Muscle of leg (tissue), 3 donors: ENCODE measurements at regions not wholly inside any gene's neighbourhood (a gene's known extent, or its start where the extent isn't known, plus 50 kb on each side); places are given as distances from the start of the nearest gene placed in this dataset.

Experiments used
- DNase-seq: peaks from one replicate; pipeline ENCODE4 v3.0.0; 2013
- H3K27ac ChIP-seq: one replicate; pipeline ENCODE4 v1.5.1; 2013; ENCODE audit warnings: mild to moderate bottlenecking, low read length, control low read depth
- H3K27me3 ChIP-seq: one replicate; pipeline ENCODE4 v1.6.1; 2013; ENCODE audit warnings: low read length; ENCODE audit not compliant: control insufficient read depth, insufficient read depth
- H3K36me3 ChIP-seq: one replicate; pipeline ENCODE4 v1.6.1; 2013; ENCODE audit warnings: low read length; ENCODE audit not compliant: control insufficient read depth, insufficient read depth
- H3K4me1 ChIP-seq: one replicate; pipeline ENCODE4 v1.6.1; 2013; ENCODE audit warnings: low read length; ENCODE audit not compliant: control insufficient read depth, insufficient read depth
- H3K4me3 ChIP-seq: one replicate; pipeline ENCODE4 v1.5.1; 2013; ENCODE audit warnings: low read length, control low read depth
- H3K9me3 ChIP-seq: replicated peaks from 2 replicates; pipeline ENCODE4 v1.6.1; 2013; ENCODE audit warnings: low read depth, low read length; ENCODE audit not compliant: control insufficient read depth
- WGBS: methylation state at CpG from one replicate; pipeline ENCODE4 v1.1.5; 2013; ENCODE audit warnings: missing lambda C conversion rate; ENCODE audit not compliant: insufficient coverage; 5-methylcytosine and 5-hydroxymethylcytosine counted together

DNA sequence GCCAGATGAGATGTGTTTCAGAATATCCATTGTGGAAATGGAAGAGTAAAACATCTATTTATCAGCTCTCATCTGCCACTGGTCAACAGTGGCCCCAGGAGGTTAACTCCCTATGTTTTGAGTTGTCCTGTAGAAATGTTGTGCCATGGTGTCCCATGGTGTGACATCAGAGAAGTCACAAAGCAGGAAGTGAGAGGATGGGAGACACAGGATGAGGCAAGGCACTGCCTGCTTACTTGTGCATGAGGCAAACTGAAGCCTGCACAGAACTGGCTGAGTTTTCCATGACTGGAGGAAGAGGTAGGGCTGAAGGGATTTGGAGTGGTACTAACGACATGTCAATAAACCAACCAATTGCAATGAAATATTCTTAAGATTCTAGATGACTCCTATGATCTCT, 131.5 kb upstream of the ZNF644 start:
- H3K4me3 ChIP-seq = no peak overlapping the region
- H3K4me1 ChIP-seq = no peaks in the 10 kb centered on the region
- no peaks in the 10 kb centered on the region for H3K36me3 ChIP-seq
- no peak overlapping the region for H3K27ac ChIP-seq
- DNase-seq = no peak
- H3K27me3 ChIP-seq = no peaks in the 10 kb centered on the region
- WGBS = no CpG with 5 or more reads among the region's 1 CpG
- no peaks in the 10 kb centered on the region for H3K9me3 ChIP-seq

DNA sequence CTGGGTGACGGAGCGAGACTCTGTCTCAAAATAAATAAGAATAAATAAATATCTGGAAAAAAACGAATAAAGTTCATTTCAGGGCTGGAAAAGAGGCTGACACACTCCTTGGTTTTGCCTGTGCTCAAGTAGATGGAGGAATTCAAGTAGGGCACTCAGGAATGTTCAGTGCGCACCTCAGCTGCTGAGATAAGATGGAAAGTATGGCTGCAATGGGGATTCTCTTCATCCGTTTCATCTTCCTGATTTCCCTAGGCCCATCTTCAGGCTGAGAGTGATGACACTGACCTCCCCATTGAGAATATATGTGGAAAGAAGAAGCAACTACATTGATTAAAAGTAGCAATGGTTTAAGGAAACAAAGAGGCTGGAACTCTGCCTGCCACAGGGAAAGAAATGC, 130.5 kb upstream of the ZNF644 start:
- no peak for DNase-seq
- Histone ChIP-seq H3K4me3 (no peak overlapping the region), H3K27ac (no peak overlapping the region), H3K36me3 (no peaks in the 10 kb centered on the region), H3K9me3 (no peaks in the 10 kb centered on the region), H3K27me3 (no peaks in the 10 kb centered on the region), H3K4me1 (no peaks in the 10 kb centered on the region)
- no CpG with 5 or more reads among the region's 5 CpGs for WGBS

DNA sequence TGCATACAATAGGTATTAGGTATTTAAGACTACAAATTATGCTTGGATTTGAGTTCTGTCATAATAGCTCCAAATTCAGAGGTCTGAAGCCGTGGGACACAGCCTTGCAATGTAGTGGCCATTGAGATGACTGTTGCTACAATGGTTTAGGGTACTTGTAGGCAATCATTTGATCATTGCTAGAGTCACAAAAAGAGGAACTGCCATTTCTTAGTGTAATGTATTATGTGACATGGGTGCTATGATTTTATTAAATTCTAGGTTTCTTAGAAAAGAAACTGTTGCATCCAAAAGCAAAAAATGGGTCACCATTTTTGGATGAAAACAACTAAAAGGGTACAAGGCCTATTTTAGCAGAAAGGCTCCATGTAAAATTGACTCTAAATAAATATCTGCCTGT, 129.9 kb upstream of the ZNF644 start:
- H3K27me3 ChIP-seq = no peaks in the 10 kb centered on the region
- 100% methylated on average over 1 of the region's 1 CpG for WGBS
- no peak overlapping the region for H3K27ac ChIP-seq
- H3K4me3 ChIP-seq = no peak overlapping the region
- H3K4me1 ChIP-seq = no peaks in the 10 kb centered on the region
- no peaks in the 10 kb centered on the region for H3K9me3 ChIP-seq
- DNase-seq = no peak
- no peaks in the 10 kb centered on the region for H3K36me3 ChIP-seq

DNA sequence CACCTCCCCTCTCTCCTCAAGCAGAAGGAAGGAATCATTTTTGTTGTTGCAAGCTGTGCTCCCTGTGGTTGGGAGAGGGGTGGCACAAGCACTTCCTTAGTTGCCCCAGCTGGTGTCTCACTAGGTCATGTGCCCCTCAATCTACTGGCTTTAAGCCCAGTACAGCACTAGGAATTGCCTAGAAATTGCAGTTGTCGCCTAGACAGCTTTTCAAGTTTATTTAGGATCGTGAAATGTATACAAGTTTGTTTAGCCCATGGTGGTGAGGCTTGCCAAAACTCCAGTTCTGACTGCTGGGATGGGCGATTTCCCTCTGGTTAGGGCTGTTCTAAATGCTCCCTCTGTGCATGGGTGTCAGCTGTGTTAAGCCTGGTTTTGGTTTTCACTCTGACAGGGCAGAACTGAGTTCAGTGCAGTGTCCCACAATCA, 126.8 kb upstream of the ZNF644 start:
- no peaks in the 10 kb centered on the region for H3K9me3 ChIP-seq
- DNase-seq = peak; percentile 71
- H3K4me1 ChIP-seq = no peaks in the 10 kb centered on the region
- no peaks in the 10 kb centered on the region for H3K27me3 ChIP-seq
- no peak overlapping the region for H3K27ac ChIP-seq
- WGBS = 41% methylated on average over 2 of the region's 3 CpGs
- no peaks in the 10 kb centered on the region for H3K36me3 ChIP-seq
- H3K4me3 ChIP-seq = no peak overlapping the region

DNA sequence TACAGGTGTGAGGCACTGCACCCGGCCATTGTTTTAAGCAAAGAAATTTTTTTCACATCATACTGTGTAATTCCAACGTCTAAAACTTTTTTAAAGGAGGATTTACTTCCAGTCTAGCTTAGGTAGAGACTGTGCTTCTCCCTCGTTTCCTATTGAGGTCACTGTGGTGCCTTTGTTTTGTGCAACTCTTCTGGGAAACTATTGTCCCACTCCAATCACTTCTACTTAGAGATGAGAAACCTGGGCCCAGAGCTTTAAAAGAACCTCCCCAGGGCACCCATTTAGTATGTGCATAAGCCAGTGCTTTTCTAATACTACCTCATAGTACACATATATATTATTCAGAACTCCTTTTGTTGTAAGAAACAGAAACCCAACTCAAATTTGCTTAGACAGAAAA, 120.0 kb upstream of the ZNF644 start:
- no peaks in the 10 kb centered on the region for H3K36me3 ChIP-seq
- no peak overlapping the region for H3K27ac ChIP-seq
- H3K4me3 ChIP-seq = no peak overlapping the region
- H3K27me3 ChIP-seq = no peaks in the 10 kb centered on the region
- no peaks in the 10 kb centered on the region for H3K4me1 ChIP-seq
- WGBS = 23% methylated on average over 2 of the region's 3 CpGs
- no peaks in the 10 kb centered on the region for H3K9me3 ChIP-seq
- DNase-seq = no peak

DNA sequence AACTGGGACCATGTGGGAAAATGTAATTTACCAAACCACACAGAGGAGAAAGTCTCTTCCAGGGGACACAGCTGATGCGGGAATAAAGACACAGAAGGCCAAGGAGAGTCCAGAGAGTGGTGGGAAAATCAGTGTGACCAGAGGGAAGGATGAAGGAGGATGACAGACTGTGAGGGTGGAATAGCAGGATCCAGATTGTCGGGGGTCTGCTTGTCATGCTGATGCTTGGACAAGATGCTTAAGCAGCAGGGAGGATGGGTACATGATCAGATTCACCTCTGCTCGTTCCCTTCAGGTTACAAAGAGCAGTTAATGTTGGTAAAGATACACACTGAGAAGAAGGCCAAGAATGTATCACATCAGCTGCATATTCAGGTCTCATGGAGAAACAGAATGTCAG, 117.1 kb upstream of the ZNF644 start:
- Histone ChIP-seq H3K27me3 (no peaks in the 10 kb centered on the region), H3K27ac (no peak overlapping the region), H3K4me1 (no peaks in the 10 kb centered on the region), H3K36me3 (no peaks in the 10 kb centered on the region), H3K4me3 (no peak overlapping the region), H3K9me3 (no peaks in the 10 kb centered on the region)
- WGBS = 74% methylated on average over 3 of the region's 3 CpGs
- DNase-seq = no peak

DNA sequence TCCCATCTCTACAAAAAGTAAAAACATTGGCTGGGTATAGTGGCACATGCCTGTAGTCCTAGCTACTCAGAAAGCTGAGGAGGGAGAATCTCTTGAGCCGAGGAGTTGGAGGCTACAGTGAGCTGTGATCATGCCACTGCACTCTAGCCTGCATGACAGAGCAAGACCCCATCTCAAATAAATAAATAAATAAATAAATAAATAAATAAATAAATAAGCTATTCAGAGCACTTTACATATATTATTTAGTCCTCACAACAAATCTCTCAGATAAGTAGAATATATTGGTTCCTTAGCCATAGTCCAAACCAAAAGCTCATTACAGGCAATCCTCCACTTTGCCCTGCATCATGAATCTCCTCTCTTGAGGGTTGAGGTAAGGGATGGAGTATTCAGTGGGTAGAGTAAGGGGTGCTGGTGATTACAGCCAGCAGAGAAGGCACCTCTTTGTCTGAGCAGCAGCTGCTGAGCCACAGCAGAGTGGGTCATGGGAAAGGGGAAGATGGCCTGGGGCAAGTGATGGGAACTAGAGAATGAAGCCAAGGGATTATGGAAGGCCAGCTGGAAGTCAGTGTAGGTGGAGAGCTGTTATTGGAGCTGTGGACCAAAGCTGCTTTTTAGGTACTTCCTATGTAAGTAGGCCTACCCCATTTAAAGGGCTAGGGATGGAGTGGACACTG, 115.5 kb upstream of the ZNF644 start:
- Histone ChIP-seq H3K4me1 (no peaks in the 10 kb centered on the region), H3K27ac (no peak overlapping the region), H3K27me3 (no peaks in the 10 kb centered on the region), H3K4me3 (no peak overlapping the region), H3K9me3 (no peaks in the 10 kb centered on the region), H3K36me3 (no peaks in the 10 kb centered on the region)
- WGBS = no CpG with 5 or more reads among the region's 1 CpG
- no peak for DNase-seq

DNA sequence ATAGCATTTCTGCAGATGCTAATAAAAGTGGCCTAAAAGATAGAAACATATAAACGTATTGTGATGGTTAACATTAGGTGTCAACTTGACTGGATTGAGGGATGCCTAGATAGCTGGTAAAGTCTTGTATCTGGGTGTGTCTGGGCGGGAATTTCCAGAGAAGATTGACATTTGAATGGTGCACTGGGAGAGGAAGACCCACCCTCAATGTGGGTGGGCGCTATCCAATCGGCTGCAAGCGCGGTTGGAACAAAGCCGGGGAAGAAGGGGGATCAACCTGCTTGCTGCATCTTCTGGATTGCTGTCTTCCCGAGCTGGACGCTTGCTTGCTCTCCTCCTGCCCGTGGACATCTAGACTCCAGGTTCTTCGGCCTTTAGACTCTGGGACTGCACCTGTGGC, 114.0 kb upstream of the ZNF644 start:
- Histone ChIP-seq H3K4me1 (no peaks in the 10 kb centered on the region), H3K27me3 (peaks cover 2% of the 10 kb centered on the region), H3K27ac (no peak overlapping the region), H3K36me3 (no peaks in the 10 kb centered on the region), H3K9me3 (no peaks in the 10 kb centered on the region), H3K4me3 (no peak overlapping the region)
- no peak for DNase-seq
- 89% methylated on average over 11 of the region's 11 CpGs for WGBS

DNA sequence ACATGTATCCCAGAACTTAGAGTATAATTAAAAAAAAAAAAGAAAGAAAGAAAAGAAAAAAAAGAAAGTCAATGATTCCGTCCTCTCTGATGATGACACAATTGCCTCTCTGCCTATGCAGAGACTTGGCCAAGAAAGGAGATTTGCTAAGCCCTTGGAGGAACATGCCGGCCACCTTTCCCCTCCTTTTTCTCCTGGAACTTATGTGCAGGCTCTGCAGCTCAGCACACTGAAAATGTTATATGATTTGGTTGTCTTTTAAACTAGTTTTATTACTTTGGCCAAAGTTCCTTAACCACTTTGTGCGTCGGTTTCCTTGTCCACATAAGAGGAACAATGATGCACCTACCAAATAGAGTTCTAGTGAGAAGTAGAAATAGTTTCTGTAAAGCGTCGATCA, 111.4 kb upstream of the ZNF644 start:
- Histone ChIP-seq H3K4me1 (no peaks in the 10 kb centered on the region), H3K4me3 (no peak overlapping the region), H3K27ac (no peak overlapping the region), H3K27me3 (peaks cover 2% of the 10 kb centered on the region), H3K9me3 (no peaks in the 10 kb centered on the region), H3K36me3 (no peaks in the 10 kb centered on the region)
- DNase-seq = no peak
- 81% methylated on average over 3 of the region's 6 CpGs for WGBS

DNA sequence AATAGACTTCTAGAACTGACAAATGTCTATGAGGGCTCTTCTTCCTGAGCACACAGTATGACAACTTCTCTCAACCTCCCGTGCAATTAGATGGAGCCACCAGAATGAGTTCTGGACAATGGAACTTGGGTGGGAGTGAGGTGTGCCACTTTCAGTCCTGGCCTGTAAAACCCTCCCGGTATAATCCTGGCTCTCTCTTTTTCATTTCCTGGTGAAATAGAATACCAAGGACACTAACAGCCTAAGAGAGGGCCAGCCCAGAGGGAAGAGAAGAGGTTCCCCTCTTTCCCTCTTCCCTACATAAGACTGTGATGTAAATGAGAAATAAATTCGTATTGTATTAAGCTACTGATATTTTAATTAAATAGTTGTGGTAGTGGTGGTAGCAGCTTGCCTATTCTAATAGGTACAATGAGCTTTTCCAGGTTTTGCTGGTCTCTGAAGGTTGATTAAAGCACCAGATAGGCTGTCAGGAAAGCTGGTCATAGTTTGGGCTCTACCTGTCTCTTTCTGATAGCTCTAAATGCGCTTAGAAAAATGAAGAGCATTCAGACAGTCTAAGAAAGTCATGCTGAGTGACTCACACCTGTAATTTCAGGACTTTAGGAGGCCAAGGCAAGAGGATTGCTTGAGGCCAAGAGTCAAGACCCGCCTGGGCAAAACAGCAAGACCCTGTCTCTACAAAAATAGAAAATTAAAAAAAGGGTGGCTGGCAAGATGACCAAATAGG, 108.6 kb upstream of the ZNF644 start:
- H3K27me3 ChIP-seq = peaks cover 2% of the 10 kb centered on the region
- no peak overlapping the region for H3K4me3 ChIP-seq
- H3K4me1 ChIP-seq = no peaks in the 10 kb centered on the region
- H3K27ac ChIP-seq = no peak overlapping the region
- no peak for DNase-seq
- no peaks in the 10 kb centered on the region for H3K9me3 ChIP-seq
- H3K36me3 ChIP-seq = no peaks in the 10 kb centered on the region
- 100% methylated on average over 1 of the region's 5 CpGs for WGBS
